GM19351 (cell line): ENCODE measurements at regions not wholly inside any gene's neighbourhood (a gene's known extent, or its start where the extent isn't known, plus 50 kb on each side); places are given as distances from the start of the nearest gene placed in this dataset.
"Not testable (repeated sequence)": the region's sequence is repeated elsewhere in the genome, so short reads cannot be mapped to it uniquely, and the experiment has no call there.

Experiments used
- ATAC-seq: cut with Tn5 transposase; IDR thresholded peaks from one replicate; pipeline ENCODE4 v1.9.1; 2021; ENCODE audit warnings: mild to moderate bottlenecking, moderate library complexity; ENCODE audit not compliant: unreplicated experiment

DNA sequence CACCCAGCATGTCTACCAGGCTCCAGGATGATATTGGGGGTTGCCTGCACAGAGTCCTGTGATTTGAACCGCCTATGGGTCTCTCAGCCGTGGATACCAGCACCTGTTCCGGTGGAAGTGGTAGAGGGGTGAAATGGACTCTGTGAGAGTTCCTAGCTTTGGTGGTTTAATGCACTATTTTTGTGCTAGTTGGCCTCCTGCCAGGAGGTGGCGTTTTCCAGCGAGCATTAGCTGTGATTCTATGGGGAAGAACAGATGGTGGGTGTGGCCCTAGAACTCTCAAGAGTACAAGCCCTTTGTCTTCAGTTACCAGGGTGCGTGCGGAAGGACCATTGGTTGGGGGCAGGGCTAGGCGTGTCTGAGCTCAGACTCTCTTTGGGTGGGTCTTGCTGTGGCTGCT, 316.9 kb upstream of the AMOT start:
- no peak for ATAC-seq

DNA sequence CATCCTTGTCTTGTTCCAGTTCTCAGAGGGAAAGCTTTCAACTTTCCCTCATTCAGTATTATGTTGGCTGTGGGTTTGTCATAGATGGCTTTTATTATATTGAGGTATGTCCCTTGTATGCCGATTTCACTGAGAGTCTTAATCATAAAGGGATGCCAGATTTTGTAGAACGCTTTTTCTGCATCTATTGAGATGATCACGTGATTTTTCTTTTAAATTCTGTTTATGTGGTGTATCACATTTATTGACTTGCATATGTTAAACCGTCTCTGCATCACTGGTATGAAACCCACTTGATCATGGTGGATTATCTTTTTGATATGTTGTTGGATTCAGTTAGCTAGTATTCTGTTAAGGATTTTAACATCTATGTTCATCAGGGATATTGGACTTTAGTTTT, 313.7 kb upstream of the AMOT start:
- not testable (repeated sequence) for ATAC-seq

- ATAC-seq: no peak
Measured at GRCh38 chrX:113136836-113137235, 296.2 kb upstream of the AMOT start.

DNA sequence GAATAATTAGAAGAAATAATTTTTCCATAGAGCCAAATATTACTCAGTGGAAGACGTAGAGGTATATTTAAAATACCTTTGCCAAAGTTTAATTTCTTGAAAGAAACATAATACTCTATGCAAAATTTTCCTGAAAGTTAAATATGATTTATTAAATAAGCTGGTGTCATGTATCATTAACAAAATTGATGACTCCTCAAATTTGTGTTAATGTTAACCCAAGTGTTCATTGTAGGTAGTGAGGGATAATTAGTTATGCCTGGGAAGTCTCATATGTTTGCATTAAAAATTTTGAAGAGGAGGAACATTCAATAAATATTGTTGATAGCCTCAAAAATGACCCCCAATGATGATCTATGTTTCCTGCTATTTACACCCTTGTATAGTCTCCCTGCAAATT, 292.7 kb upstream of the AMOT start:
- ATAC-seq: no peak

- ATAC-seq: no peak
Measured at GRCh38 chrX:113124693-113125092, 284.1 kb upstream of the AMOT start.

DNA sequence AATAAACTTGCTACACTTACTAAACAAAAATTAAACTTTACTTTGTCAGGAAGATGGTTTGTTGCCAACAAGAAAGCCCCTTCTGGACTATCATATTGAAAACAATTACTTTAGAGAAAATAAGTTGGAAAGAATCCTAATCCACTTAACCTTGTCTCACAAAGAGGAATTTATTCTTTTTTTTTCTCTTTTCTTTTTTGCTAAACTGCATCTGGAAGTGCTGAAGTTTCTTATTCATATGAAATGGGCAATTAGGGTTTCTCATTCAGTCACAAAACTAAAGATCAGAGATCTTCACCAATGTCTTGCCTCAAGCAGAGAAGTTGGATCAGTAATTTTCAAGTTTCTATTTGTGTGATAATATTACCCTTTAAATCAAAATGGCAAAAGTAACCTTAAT, 234.9 kb upstream of the AMOT start:
- ATAC-seq: no peak

GRCh38 chrX:113059714-113060113, 219.1 kb upstream of the AMOT start:
- ATAC-seq: no peak

- ATAC-seq: no peak
Measured at GRCh38 chrX:113058634-113059033, 218.0 kb upstream of the AMOT start.

DNA sequence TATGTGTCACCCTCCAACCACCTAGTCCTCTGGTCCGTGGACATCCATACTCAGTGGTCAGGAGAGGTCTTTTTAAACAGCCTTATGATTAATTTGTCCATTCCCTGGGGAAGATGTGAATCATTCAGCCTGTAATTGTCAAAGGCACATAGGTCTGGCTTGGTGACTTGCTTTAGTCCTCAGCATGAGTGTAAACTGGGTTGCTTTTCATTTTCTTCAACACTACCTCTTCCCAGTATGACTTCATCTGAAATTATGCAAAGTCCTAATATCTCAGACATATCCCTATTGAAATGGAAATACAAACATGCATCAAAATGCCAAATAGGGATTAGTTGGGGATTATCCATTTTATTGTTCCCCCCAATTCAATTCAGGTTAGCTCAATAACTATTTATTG, 208.3 kb upstream of the AMOT start:
- ATAC-seq: no peak

GRCh38 chrX:113048480-113048879, 207.8 kb upstream of the AMOT start:
- no peak for ATAC-seq

DNA sequence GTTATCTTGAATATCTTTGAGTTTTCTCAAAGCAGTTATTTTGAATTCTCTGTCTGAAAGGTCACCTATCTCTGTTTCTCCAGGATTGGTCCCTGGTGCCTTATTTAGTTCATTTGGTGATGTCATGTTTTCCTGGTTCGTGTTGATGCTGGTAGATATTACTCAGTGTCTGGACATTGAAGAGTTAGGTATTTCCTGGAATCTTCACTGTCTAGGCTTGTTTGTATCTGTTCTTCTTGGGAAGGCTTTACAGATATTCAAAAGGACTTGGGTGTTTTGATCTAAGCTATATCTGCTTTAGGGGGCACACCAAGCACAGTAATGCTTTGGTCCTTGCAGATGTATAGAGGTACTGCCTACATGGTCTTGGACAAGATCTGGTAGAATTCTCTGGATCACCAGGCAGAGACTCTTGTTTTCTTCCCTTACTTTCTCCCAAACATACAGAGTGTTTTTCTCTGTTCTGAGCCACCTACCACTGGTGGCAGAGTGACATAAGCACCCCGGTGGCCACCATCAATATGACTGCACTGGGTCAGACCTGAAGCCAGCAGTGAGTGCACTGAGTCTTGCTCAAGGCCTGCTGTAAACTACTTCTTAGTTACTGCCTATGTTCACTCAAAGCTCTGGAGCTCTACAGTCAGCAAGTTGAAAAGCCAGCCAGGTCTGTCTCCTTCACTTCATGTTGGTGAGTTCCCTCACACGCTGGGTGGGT, 193.5 kb upstream of the AMOT start:
- ATAC-seq: no peak

DNA sequence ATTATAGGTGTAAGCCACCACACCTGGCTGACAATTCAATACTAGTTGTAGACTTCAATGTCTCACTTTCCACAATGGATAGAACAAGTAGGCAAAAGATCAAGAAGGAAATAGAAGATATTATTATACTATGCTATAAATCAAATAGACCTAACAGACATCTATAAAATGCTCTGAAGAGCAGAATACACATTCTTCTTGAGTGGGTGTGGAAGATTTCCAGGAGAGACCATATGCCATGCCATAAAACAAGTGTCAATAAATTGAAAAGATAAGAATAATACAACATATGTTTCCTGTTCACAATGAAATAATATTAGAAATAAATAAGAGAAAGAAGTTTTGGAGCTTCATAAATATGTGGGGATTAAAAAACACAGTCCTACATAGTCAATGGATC, 179.3 kb upstream of the AMOT start:
- no peak for ATAC-seq

DNA sequence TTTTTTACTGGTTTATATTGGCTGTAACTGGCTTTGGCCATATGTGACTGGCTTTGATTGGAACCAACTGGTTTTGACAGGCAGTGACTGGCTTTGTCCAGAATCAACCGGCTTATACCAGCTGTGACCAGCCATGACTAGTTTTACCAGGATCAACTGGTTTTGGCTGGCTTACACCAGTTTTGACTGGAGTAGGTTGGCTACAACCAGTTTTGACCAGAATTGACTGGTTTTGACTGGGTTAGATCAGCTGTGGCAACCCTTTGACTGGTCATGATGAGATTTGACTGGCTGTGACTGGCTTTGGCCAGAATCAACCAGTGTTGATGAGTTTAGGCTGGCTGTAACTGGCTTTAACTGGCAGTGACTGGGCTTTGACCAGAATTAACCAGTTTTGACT, 169.2 kb upstream of the AMOT start:
- ATAC-seq: no peak

- no peak for ATAC-seq
Measured at GRCh38 chrX:113009029-113009428, 168.4 kb upstream of the AMOT start.

- ATAC-seq: no peak
Measured at GRCh38 chrX:113001836-113002235, 161.2 kb upstream of the AMOT start.

- no peak for ATAC-seq
Measured at GRCh38 chrX:112997991-112998390, 157.4 kb upstream of the AMOT start.

- ATAC-seq: no peak
Measured at GRCh38 chrX:112991801-112992200, 151.2 kb upstream of the AMOT start.

DNA sequence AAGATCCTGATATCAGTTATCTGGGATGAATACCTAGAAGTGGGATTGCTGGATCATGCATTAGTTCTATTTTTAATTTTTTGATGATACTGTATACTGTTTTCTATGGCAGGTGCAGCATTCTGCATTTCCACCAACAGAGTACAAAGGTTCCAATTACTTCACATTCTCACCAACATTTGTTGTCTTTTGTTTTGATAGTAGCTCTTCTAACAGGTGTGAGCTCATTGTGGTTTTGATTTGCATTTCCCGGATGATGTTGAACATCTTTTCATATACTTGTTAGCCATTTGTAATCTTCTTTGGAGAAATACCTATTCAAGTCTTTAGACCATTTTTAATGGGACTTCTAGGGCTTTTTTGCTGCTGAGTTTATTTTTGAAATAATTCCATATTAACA, 139.2 kb upstream of the AMOT start:
- no peak for ATAC-seq

DNA sequence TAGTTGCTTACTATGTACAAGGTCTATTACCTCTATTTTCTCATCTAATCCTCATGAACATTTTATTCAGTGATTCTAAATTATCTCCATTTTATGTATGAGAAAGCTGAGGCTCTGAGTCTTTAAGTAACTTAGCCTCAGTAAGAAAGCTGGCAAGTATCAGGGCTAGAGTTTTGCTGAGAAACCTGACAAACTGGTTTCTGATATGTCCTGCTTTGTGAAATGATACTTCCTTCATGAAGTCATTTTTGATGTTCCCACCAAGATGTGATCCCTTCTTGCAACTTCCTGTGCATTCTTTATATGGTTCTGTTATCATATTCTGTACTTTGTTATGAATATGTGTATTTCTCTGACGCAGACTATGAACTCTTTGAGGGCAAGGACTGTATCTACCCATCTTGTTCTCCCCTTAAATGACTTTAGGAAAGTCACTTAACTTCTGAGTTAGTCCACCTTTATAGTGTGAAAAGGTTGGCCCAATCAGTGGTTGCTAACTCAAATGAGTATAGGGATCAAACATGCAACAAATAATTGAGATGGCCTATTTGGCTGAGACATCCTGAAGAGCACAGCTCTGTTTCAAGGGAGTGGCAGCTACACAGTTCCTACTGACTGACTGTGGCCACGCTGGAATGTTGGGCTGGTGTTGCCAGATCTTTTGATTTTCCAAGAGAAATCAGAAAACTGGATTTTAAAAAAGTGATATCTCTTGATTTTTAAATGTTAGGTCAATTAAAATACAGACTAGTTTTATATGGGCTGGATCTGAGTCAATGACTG, 127.9 kb upstream of the AMOT start:
- no peak for ATAC-seq

GRCh38 chrX:112967903-112968302, 127.3 kb upstream of the AMOT start:
- no peak for ATAC-seq

GRCh38 chrX:112967341-112967740, 126.7 kb upstream of the AMOT start:
- ATAC-seq: no peak

DNA sequence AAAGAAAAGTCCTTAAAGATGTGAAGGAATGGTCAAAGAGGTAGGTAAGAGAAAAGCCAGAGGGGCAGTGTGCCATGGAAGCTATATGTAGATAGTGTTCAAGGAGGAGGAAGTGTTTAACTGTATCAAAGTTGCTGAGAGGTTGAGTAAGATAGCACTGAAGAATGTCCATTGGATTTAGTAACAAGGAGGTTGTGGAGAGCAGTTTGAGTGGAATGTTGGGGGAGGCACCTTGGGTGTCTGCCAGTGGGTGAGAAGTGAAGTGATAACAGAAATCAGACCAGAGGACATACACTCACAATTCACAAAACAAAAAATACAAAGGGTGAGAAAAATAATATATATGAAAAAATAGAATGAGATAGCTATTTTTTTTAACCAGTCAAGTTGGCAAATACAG, 121.3 kb upstream of the AMOT start:
- ATAC-seq: no peak
